GM19043 (cell line): ENCODE measurements at regions not wholly inside any gene's neighbourhood (a gene's known extent, or its start where the extent isn't known, plus 50 kb on each side); places are given as distances from the start of the nearest gene placed in this dataset.
"Not testable (repeated sequence)": the region's sequence is repeated elsewhere in the genome, so short reads cannot be mapped to it uniquely, and the experiment has no call there.

Experiments
- ATAC-seq: cut with Tn5 transposase; IDR thresholded peaks from one replicate; pipeline ENCODE4 v1.9.1; 2021; ENCODE audit warnings: low read depth; ENCODE audit not compliant: unreplicated experiment

DNA sequence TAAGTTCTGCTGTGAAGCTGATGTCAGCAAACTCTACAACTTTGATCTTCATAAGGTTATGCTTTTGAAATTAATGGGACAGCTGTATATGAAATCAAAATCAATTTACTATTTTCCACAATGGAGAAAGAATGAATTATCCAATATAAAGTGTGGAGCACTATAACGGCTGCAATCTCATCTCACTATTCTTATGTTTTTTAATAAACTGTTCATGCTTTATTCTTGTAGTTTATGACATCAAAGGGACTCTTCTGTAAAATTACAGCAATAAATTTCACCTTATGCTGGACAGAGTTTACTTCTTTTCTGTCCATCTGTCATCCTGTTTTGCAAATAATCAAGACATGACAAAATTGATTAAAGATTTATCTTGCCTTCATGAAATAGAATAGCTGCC is 192.5 kb downstream of the TECRL start:
- no peak for ATAC-seq

DNA sequence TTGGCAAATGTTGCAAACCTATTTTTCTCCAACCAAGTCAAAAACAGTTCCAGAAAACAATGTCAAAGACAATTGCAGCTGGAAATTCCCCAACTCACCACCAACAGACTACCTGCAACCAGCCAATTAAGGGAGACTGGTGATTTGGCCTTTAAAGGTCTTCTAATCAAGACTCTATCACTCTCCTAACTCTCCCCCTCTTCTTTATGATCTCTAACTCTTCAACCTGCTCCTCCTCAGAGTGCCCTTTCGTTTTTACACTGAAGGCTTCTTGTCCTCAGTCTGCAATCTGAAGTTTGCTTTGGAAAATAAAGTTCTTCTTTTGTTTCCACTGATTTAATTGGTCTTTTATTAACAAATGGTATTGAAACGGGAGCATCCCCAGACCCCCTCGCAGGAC is 203.9 kb downstream of the TECRL start:
- no peak for ATAC-seq

DNA sequence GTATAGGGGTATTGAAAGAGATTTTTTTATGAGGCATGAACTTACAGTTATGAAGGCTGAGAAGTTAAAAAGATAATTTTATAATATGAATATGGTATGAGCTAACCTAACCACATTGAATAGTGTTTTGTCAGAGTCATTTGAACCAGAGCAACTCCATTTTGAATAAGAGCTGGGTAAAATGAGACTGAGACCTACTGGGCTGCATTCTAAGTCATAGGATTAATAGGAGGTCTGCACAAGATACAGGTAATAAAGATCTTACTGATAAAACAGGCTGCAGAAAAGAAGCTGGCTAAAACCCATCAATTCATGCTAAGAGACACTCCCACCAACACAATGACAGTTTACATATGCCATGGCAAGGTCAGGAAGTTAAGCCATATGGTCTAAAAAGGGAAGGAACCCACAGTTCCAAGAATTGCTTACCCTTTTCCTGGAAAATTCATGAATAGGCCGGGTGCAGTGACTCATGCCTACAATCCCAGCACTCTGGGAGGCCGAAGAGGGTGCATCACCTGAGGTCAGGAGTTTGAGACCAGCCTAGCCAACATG is 209.2 kb downstream of the TECRL start:
- ATAC-seq = no peak

DNA sequence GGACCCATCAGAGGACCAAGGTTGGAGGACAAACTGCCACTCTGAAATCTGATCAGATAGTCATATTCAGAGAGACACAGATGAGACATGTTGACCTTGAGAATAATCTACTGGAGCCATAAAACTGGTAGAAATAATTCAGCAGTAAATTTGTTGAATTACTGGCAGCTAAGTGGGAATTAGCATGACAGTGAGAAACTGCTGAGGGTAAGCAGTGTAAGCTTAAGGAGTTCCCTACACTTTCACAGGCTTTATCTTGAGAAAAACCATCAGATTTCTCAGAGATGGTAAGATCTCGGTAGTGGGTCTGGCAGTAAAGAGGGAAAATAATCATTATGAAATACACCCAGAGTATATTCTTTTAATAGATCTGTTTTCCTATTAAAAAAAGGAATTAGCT is 213.7 kb downstream of the TECRL start:
- no peak for ATAC-seq

DNA sequence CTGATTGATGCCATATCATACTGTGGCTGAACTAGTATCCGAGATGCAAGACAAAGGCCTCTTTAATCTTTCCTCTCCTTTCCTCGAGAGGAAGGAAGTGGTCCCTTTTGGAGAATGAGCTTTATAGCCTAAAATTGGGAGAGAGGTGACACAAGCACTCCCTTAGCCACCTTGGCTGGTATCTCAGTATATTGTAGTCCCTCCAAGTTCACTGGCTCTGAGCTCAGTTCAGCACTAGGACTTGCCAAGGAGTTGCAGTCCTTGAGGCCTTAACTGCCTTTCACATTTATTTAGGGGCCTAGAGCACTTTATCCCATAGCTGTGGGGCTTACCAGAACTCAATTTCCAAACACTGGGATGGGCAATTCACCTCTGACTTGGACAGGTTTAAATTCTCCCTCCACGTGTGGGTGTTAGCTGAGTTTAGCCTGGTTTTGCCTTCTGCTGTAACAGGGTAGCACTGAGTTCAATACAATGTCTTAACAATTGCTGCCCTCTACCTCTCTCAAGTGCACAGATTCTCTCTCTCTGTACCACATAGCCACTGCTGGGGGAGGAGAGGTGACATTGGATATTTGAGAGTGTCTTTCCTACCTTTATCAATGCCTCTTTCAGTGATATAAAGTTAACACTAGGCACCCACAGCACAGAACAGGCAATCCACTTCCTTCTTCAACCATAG is 216.4 kb downstream of the TECRL start:
- ATAC-seq = no peak

DNA sequence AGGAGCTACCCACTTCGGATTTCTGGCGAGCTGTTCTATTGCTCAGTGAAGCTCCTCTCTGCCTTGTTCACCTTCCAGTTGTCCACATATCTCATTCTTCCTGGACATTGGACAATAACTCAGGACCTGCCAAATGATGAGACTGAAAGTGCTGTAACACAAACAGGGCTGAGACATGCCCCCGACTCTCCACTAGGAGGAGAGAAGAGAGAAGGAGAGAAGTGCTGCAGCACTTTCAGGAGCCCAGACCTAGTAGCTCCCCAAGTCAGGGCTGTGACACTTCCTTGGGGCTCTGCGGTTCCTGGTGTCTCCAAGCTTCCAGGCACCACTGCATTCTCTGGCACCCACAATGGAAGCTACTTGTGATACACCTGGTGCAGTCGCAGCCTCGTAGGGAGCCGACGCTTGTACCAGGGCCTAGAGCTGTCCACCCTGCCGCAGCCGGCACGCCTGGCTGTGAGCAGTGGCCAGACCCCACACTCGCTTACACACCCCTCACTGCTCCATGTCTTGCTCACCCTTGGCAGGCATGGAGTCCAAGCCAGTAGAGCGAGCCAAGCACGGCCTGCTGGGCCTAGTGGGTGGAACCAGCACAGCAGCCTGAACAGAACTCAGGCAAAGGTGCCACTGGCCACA is 234.9 kb downstream of the TECRL start:
- no peak for ATAC-seq

GRCh38 chr4:64166365-64166764 is 242.9 kb downstream of the TECRL start:
- ATAC-seq = no peak

DNA sequence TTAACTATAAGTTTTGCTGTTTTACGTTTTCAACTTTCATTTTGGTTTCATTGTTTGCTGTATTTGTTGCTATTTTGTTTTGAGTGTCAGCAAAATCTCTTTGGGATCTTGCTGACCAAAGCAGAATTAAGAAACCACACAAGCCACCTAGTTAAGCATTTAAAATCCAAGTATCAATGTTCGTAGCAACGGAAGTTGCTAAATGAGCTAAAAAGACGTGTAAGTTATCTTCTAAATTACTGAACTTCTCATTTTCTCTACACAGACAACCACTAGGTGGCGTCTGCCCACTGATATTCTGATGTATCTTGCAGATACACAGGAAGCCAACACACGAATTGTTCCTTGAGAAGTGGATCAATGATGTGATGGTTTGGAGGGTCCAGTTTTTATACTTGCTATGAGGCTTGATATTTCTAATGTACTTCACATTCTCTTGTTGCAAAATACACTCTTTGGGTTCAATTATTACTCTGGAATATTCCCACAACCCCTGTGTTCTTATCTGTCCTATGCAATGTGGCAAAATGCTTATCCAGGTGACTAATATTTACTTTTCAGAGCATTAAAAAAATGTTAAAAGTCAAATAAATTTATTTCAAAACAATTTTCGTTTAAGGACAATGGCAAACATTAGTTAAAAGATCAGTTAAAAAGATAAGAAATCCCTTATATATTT is 250.5 kb downstream of the TECRL start:
- peak; percentile 72 for ATAC-seq

GRCh38 chr4:64157397-64157796 is 251.9 kb downstream of the TECRL start:
- no peak for ATAC-seq

DNA sequence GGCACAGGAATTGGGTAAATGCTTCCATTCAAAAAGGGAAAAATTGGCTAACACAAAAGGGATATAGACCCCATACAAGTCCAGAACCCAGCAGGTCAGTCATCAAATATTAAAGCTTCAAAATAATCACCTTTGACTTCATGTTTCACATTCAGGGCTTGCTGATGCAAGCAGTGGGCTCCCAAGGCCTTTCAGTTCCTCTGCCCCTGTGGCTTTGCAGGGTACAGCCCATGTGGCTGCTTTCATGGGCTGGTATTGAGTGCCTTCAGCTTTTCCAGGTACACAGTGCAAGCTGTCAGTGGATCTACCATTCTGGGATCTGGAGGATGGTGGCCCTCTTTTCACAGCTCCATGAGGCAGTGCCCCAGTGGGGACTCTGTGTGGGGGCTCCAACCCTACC is 253.0 kb downstream of the TECRL start:
- no peak for ATAC-seq

DNA sequence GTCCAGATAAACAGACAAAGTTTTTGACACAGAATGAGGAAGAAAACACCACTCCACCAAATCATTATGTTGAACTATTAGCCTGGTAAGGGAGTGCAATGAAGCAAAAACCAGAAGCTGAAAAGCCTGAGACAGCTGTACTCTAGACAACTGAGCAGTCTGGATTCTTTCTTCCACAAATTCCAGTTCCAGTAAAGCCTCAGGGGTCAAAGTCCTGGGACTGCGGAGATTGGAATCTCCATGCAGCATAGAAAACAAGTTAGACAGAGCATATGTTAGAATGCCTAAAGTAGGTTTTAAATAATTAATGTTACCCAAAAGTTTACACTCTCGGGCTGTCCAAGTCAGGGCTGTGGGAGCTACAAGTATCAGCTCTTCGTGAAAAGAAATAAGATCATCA is 263.2 kb downstream of the TECRL start:
- no peak for ATAC-seq

- ATAC-seq = no peak
Observed at GRCh38 chr4:64144994-64145393, 264.3 kb downstream of the TECRL start.

DNA sequence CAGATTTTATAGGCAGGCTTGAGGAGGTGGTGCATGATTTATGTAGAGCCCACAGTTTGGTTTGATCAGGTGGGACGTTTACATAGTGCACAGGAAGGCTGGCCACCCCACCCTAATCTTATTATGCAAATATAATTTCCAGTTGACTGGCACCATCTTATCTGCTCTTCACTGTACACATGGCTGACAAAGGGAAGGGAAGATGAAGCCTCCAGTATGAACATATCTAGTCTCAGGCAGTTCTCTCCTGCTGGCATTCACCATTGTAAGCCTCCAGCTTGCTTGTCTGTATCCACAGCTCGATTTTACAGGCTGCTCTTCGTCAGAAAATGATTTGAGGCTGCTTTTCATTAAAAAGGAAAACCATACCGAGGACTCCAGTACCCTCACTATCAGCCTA is 278.3 kb downstream of the TECRL start:
- no peak for ATAC-seq

GRCh38 chr4:64125354-64125753 is 283.9 kb downstream of the TECRL start:
- ATAC-seq = no peak

DNA sequence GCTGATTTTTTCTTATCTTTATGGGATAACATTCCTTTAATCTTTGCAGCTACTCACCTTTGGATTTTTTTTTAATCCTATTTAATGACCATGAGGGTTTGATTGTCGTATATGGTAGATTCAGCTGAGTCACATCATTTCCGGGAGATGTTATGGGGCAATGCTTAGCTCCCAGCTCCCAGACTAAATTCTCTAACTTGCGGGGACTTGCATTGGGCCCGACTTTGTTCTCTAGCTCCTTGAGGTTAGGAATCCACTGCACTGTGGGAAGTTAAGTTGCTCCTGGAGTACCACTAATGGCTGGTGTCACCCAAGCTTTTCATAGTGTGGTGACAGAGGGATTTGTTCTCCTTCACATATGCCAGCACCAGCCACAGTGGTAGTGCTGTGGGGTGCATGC is 287.4 kb downstream of the TECRL start:
- ATAC-seq = no peak

- no peak for ATAC-seq
Observed at GRCh38 chr4:64105903-64106302, 303.3 kb downstream of the TECRL start.

DNA sequence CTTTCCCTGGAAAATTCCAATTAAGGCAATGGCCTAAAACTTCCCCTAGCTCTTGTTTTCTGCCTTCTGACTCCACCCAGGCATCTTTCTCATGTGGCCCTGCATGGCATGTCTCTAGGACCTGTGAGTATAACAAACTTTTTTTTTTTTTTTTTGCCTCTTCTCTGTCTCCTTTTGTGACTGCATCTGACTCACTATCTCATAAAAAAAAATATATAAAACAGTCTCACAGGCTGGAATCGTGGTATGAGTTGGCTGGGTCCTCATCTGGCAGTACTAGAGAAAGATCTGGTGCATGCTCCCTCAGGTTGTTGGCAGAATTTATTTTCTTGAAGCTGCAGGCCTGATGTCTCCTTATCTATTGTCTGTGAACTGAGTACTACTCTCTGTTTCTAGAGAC is 313.9 kb downstream of the TECRL start:
- ATAC-seq = no peak

DNA sequence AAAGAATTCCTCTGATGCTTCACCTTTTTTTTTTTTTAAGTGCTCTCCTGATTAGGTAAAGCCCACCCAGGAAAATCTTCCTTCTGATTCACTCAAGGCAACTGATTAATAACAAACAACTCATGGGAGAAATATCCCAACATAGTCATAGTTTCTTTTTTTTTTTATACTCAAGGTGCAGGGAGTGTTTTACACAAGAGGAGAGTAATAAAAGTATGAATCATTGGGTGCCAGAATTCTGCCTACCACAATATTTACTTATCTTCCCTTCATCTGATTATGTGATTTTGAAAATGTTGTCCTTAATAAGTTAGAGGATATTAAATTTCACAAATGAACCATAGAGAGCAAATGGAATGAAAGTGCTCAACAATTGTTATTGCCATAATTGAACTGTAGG is 329.9 kb downstream of the TECRL start:
- ATAC-seq = no peak

DNA sequence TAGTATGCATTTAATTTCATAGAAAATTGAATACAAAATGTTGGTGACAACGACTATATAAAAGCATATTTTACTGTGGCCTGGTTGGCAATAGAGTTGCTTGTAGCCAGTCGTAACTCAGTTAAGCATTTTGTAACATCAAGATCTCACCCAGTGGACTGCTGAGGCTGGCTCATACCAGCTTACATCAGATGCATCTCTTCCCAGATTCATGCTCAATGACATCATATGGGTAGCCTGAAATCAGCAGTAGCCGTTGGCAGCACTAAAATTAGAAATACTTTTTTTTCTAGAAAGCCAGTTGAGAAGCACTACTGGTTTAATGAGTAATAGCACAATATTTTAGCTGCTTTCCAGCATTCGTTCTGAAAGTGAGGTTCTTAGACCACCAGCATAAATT is 341.2 kb downstream of the TECRL start:
- ATAC-seq = no peak

DNA sequence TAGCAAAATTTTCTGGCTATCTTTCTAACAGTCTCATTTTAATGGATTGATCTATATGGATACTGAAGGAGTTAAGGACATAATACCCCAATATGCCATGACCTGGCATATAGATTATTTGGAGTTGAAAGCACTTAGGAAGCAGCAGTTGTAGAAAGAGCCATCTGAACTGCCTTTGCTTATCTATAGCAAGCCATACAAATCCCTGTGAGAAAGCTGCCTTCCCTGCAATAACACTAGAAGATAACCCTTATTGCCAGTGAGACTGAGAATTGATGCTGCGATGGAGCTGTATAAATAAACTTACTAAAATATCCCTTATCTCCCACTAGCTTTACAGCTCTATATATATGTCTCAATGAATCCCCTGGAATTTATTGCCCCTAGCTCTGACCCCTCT is 346.3 kb downstream of the TECRL start:
- ATAC-seq = no peak

DNA sequence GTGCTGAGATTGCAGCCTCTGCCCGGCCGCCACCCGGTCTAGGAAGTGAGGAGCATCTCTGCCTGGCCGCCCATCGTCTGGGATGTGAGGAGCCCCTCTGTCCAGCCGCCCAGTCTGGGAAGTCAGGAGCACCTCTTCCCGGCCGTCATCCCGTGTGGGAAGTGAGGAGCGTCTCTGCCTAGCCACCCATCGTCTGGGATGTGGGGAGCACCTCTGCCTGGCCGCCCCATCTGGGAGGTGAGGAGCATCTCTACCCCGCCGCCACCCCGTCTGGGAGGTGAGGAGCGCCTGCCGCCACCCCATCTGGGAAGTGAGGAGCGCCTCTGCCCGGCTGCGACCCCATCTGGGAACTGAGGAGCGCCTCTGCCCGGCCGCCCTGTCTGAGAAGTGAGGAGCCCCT is 372.2 kb downstream of the TECRL start:
- ATAC-seq = not testable (repeated sequence)

DNA sequence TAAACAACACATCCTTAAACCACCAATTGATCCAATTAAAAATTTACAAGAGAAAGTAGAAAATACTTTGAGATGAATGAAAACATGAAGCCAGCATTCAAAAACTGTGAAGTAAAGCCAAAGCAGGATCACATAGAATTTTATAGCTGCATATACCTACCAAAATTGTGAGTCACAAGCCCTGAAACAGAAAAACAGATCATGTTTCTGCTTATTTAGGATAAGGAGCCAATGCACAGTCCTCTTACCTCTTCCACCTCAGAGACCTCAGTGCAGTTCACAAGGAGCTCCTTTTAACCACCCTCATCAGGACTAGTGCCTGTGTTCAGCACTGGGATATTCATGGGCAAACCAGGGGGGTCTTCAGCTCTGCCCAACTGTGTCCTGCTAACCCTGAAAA is 386.7 kb downstream of the TECRL start:
- no peak for ATAC-seq
